Stimulated activated CD8-positive, alpha-beta memory T cell treated with anti-CD3 and anti-CD28 coated beads, Interleukin-7, amount 100 ng/mL, for 48 hours (primary cell): ENCODE measurements at regions not wholly inside any gene's neighbourhood (a gene's known extent, or its start where the extent isn't known, plus 50 kb on each side); places are given as distances from the start of the nearest gene placed in this dataset.
"Not testable (repeated sequence)": the region's sequence is repeated elsewhere in the genome, so short reads cannot be mapped to it uniquely, and the experiment has no call there.

Experiments
- DNase-seq, 2 donors: peaks; one replicate each; pipeline ENCODE4 v3.0.0-alpha.2; 2020; ENCODE audit warnings: low read depth in 1 of 2; ENCODE audit errors: extremely low read depth in 1 of 2

- DNase-seq, result no peak
These were observed 303.5 kb downstream of the DLEU7 start for GRCh38 chr13:50539791-50540530.

GRCh38 chr13:50543141-50543540 is 300.4 kb downstream of the DLEU7 start:
- no peak for DNase-seq

- no peak for DNase-seq
These were observed 299.7 kb downstream of the DLEU7 start for GRCh38 chr13:50543782-50544181.

GRCh38 chr13:50544211-50544610 is 299.3 kb downstream of the DLEU7 start:
- no peak for DNase-seq

GRCh38 chr13:50547175-50547574 is 296.3 kb downstream of the DLEU7 start:
- not testable (repeated sequence) for DNase-seq

- no peak for DNase-seq
These were observed 294.9 kb downstream of the DLEU7 start for GRCh38 chr13:50548586-50548985.

- DNase-seq, result no peak
These were observed 294.1 kb downstream of the DLEU7 start for GRCh38 chr13:50549221-50549942.

GRCh38 chr13:50550151-50550550 is 293.3 kb downstream of the DLEU7 start:
- DNase-seq, result no peak

GRCh38 chr13:50552424-50552966 is 291.0 kb downstream of the DLEU7 start:
- no peak for DNase-seq

GRCh38 chr13:50561739-50562138 is 281.8 kb downstream of the DLEU7 start:
- DNase-seq, result no peak

GRCh38 chr13:50566646-50567045 is 276.8 kb downstream of the DLEU7 start:
- DNase-seq, result no peak

- no peak for DNase-seq
These were observed 271.4 kb downstream of the DLEU7 start for GRCh38 chr13:50572129-50572528.

GRCh38 chr13:50573066-50573465 is 270.4 kb downstream of the DLEU7 start:
- DNase-seq, result no peak

- DNase-seq, result no peak
These were observed 268.8 kb downstream of the DLEU7 start for GRCh38 chr13:50574731-50575130.

- no peak for DNase-seq
These were observed 268.4 kb downstream of the DLEU7 start for GRCh38 chr13:50575138-50575537.

- DNase-seq, result no peak
These were observed 267.3 kb downstream of the DLEU7 start for GRCh38 chr13:50576156-50576555.

- no peak for DNase-seq
These were observed 265.7 kb downstream of the DLEU7 start for GRCh38 chr13:50577806-50578205.

GRCh38 chr13:50580684-50581305 is 262.7 kb downstream of the DLEU7 start:
- no peak for DNase-seq

- DNase-seq, result no peak
These were observed 261.8 kb downstream of the DLEU7 start for GRCh38 chr13:50581586-50582196.

- no peak for DNase-seq
These were observed 258.5 kb downstream of the DLEU7 start for GRCh38 chr13:50584856-50585580.
